Esophagus muscularis mucosa (tissue), 4 donors: ENCODE measurements at regions not wholly inside any gene's neighbourhood (a gene's known extent, or its start where the extent isn't known, plus 50 kb on each side); places are given as distances from the start of the nearest gene placed in this dataset.

Experiments used
- DNase-seq: peaks from one replicate; pipeline ENCODE4 v3.0.0-alpha.2; 2017; ENCODE audit errors: extremely low spot score
- H3K27ac ChIP-seq, 4 donors: fragments of 200-600 bp; sonication (generic); replicated peaks in 1 of 4; 1 replicate in 3 of 4; 2 replicates in 1 of 4; pipeline ENCODE4 v1.5.1; 2016 to 2019; ENCODE audit warnings: mild to moderate bottlenecking in 1 of 4
- H3K27me3 ChIP-seq, 4 donors: fragments of 200-600 bp; sonication (generic); one replicate each; pipeline versions ENCODE4 v1.5.1 to v1.6.0; 2016 to 2019
- H3K36me3 ChIP-seq, 4 donors: fragments of 200-600 bp; sonication (generic); one replicate each; pipeline ENCODE4 v1.5.1; 2016 to 2019
- H3K4me1 ChIP-seq, 4 donors: fragments of 200-600 bp; sonication (generic); one replicate each; pipeline ENCODE4 v1.5.1; 2016 to 2019
- H3K4me3 ChIP-seq, 4 donors: fragments of 200-600 bp; sonication (generic); 1 replicate in 2 of 4; 2 replicates in 2 of 4; pipeline ENCODE4 v1.5.1; 2016 to 2019; ENCODE audit warnings: mild to moderate bottlenecking in 4 of 4, moderate library complexity in 1 of 4
- H3K9me3 ChIP-seq, 4 donors: fragments of 200-600 bp; sonication (generic); 1 replicate in 3 of 4; 2 replicates in 1 of 4; pipeline ENCODE4 v1.5.1; 2016 to 2019
- CTCF ChIP-seq, 3 experiments: fragments of 200-600 bp in 2 of 3; fragments of 450-650 bp in 1 of 3; sonication (generic) in 2 of 3; IDR thresholded peaks; one replicate each; pipeline ENCODE4 v1.5.1; 2017 to 2019; ENCODE audit warnings: antibody characterized with exemption in 3 of 3, mild to moderate bottlenecking in 2 of 3, moderate library complexity in 1 of 3
- EP300 ChIP-seq: sonication (generic); formaldehyde crosslinking; IDR thresholded peaks from one replicate; pipeline ENCODE4 v1.6.1; 2017; ENCODE audit warnings: antibody characterized with exemption
- POLR2A ChIP-seq: fragments of 450-650 bp; IDR thresholded peaks from one replicate; pipeline ENCODE4 v1.6.1; 2017; ENCODE audit warnings: antibody characterized with exemption, moderate library complexity, mild to moderate bottlenecking, low read depth
- POLR2AphosphoS5 ChIP-seq, 2 donors: sonication (generic); formaldehyde crosslinking; IDR thresholded peaks; one replicate each; pipeline ENCODE4 v1.6.1; 2017; ENCODE audit warnings: antibody characterized with exemption in 2 of 2
- WGBS: methylation state at CpG from one replicate; pipeline ENCODE4 v1.1.5; 2018; 5-methylcytosine and 5-hydroxymethylcytosine counted together
- intact Hi-C: fragments of 100-400 bp; cut with DNase I; formaldehyde crosslinking; loops from one replicate; pipeline ENCODE4 v1.15.1; 2023

GRCh38 chr18:71989616-71990015 is 554.5 kb downstream of the CBLN2 start:
- no peak overlapping the region for H3K27ac ChIP-seq
- H3K36me3 ChIP-seq = no peaks in the 10 kb centered on the region
- H3K9me3 ChIP-seq = peaks cover 0 to 9% (median 2%) of the 10 kb centered on the region in 4 donors
- intact Hi-C loops = no loop called here
- no peak overlapping the region for H3K4me3 ChIP-seq
- WGBS = 59% methylated on average over 1 of the region's 1 CpG
- H3K4me1 ChIP-seq = no peaks in the 10 kb centered on the region
- DNase-seq = no peak
- TF ChIP-seq POLR2AphosphoS5 (IDR thresholded peaks at IDR 0.05) = no peak
- no peak for TF ChIP-seq EP300
- no peak for TF ChIP-seq CTCF (IDR thresholded peaks at IDR 0.05)
- no peak for TF ChIP-seq POLR2A
- H3K27me3 ChIP-seq = no peaks in the 10 kb centered on the region

GRCh38 chr18:71986351-71987050 is 557.6 kb downstream of the CBLN2 start:
- no peak overlapping the region for H3K27ac ChIP-seq
- H3K9me3 ChIP-seq = peaks cover 0 to 16% (median 3%) of the 10 kb centered on the region in 4 donors
- 67% methylated on average over 2 of the region's 2 CpGs for WGBS
- intact Hi-C loops = no loop called here
- no peaks in the 10 kb centered on the region for H3K36me3 ChIP-seq
- no peak for DNase-seq
- H3K27me3 ChIP-seq = no peaks in the 10 kb centered on the region
- no peak overlapping the region for H3K4me3 ChIP-seq
- H3K4me1 ChIP-seq = no peaks in the 10 kb centered on the region
- TF ChIP-seq EP300 = no peak
- no peak for TF ChIP-seq CTCF (IDR thresholded peaks at IDR 0.05)
- TF ChIP-seq POLR2AphosphoS5 (IDR thresholded peaks at IDR 0.05) = no peak
- no peak for TF ChIP-seq POLR2A

GRCh38 chr18:71976744-71977143 is 567.4 kb downstream of the CBLN2 start:
- no peak overlapping the region for H3K27ac ChIP-seq
- intact Hi-C loops = no loop called here
- TF ChIP-seq POLR2A (no peak), EP300 (no peak), CTCF (IDR thresholded peaks at IDR 0.05) (no peak)
- H3K27me3 ChIP-seq = no peaks in the 10 kb centered on the region
- H3K9me3 ChIP-seq = no peaks in the 10 kb centered on the region
- DNase-seq = no peak
- H3K4me1 ChIP-seq = no peaks in the 10 kb centered on the region
- no peak overlapping the region for H3K4me3 ChIP-seq
- WGBS = 35% methylated on average over 2 of the region's 2 CpGs
- no peaks in the 10 kb centered on the region for H3K36me3 ChIP-seq

GRCh38 chr18:71966791-71967190 is 577.4 kb downstream of the CBLN2 start:
- DNase-seq = no peak
- Histone ChIP-seq H3K27ac (no peak overlapping the region), H3K27me3 (no peaks in the 10 kb centered on the region), H3K9me3 (peaks cover 0 to 11% (median 5%) of the 10 kb centered on the region in 4 donors), H3K4me3 (no peak overlapping the region), H3K36me3 (no peaks in the 10 kb centered on the region), H3K4me1 (no peaks in the 10 kb centered on the region)
- intact Hi-C loops = no loop called here
- TF ChIP-seq EP300 = no peak
- no peak for TF ChIP-seq POLR2A
- TF ChIP-seq CTCF (IDR thresholded peaks at IDR 0.05) = no peak
- TF ChIP-seq POLR2AphosphoS5 (IDR thresholded peaks at IDR 0.05) = no peak

- no peak for DNase-seq
- no peaks in the 10 kb centered on the region for H3K4me1 ChIP-seq
- intact Hi-C loops = no loop called here
- H3K4me3 ChIP-seq = no peak overlapping the region
- H3K27me3 ChIP-seq = no peaks in the 10 kb centered on the region
- WGBS = 76% methylated on average over 2 of the region's 2 CpGs
- no peaks in the 10 kb centered on the region for H3K36me3 ChIP-seq
- peaks cover 0 to 4% (median 0%) of the 10 kb centered on the region in 4 donors for H3K9me3 ChIP-seq
- no peak overlapping the region for H3K27ac ChIP-seq
- TF ChIP-seq EP300 (no peak), POLR2A (no peak), CTCF (IDR thresholded peaks at IDR 0.05) (no peak), POLR2AphosphoS5 (IDR thresholded peaks at IDR 0.05) (no peak)
Observed at GRCh38 chr18:71958605-71959004, 585.5 kb downstream of the CBLN2 start.
